HG02588 (cell line): ENCODE measurements at regions not wholly inside any gene's neighbourhood (a gene's known extent, or its start where the extent isn't known, plus 50 kb on each side); places are given as distances from the start of the nearest gene placed in this dataset.

ENCODE experiments used
- ATAC-seq: cut with Tn5 transposase; IDR thresholded peaks from one replicate; pipeline ENCODE4 v1.9.1; 2021; ENCODE audit warnings: mild to moderate bottlenecking, moderate library complexity; ENCODE audit not compliant: unreplicated experiment

DNA sequence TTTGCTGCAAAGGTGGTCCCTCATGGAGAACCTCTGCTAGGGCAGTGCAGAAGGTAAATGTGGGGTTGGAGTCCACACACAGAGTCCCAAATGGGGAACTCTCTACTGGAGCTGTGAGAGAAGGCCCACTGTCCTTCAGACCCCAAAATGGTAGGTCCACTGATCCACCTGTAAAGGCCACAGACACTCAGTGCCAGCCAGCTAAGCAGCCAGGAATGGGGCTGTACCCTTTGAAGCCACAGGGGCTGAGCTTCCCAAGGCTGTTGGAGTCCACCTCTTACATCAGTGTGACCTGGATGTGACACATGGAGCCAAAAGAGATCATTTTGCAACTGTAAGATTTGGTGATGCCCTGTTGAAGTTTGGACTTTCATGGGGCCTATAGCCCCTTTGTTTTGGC is 252.4 kb upstream of the GULP1 start:
- no peak for ATAC-seq

DNA sequence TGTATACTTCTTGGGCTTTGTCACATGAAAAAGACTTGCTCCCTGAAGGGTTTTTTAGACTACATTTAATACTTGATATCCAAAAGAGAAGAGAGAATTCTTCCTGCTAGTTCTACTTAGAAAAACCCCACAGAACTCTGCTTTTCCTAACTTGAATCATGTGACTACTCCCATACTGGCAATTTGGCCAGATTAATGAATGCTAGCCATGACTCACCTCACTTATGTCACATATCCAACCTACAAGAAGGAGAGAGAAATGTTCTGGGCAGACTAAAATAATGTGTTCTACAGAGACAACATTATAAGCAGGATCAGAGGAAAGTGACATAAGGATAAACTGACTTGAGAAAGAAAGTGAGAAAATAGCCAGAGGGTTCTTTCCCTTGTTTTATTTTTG is 249.3 kb upstream of the GULP1 start:
- ATAC-seq, result no peak

DNA sequence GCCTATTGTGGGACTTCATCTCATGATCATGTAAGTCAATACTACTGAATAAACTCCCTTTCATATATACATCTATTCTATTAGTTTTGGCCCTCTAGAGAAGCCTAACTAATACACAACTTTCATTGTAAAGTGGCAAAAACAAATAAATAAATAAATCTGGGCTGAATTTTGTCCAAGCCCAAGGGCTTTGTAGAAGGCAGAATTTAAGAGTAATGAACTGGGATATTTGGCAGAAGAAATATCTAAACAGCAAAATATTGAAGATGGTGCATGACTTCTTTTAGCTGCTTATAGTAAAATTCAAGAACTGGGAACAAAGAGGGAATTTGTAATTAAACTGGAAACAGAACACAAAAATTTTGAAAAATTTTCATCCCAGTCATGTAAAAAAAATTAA is 246.7 kb upstream of the GULP1 start:
- ATAC-seq, result no peak

DNA sequence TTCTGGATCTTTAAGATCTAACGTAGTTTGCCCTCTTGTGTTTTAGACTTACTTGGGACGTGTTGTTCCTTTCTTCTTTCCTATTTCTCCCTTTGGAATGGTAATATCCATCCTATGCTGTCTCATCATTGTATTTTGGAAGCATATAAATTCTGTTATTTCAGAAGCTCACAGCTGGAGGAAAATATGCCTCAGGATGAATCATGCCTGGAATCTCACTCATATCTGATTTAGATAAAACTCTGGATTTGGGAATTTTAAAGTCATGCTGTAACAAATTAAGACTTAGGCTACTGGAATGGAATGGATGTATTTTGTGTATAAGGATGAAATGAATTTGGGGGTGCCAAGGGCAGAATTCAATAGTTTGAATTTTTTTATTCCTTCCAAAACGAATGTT is 245.2 kb upstream of the GULP1 start:
- no peak for ATAC-seq

DNA sequence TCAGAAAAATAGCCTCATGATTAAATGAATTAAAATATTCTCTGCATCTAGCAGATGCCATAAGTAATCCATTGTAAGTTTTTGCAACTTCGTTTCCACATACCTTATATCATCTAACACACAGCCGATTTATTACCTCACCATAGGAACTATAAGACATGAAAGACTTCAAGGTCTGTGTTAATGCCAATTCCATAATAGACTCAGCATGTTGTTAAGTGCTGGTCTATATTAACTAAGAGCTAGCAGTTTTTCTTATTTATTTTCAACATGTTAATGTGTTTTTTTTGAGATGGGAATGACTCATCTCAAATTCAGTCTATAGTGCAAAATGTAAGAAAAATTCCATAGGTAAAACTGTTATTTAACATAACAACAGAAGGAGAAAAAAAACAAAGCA is 243.9 kb upstream of the GULP1 start:
- ATAC-seq, result no peak

DNA sequence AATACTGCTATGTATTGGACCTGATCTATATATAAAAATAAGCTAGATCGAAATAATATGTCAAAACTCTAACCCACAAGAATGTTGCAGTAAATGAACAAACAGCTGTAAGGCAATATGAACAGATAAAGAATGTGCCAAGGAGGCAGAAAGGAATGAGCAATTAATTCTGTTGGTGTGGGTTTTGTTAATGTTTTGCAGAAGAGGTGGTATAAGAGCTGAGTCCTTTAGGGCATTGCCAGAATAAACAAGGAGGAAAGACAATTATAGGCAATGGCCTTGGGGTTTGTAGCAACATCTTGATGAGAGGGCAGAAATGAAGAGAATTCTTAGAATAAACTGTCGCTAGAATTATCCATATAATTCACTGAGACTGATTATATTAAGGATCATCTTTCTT is 240.9 kb upstream of the GULP1 start:
- no peak for ATAC-seq

DNA sequence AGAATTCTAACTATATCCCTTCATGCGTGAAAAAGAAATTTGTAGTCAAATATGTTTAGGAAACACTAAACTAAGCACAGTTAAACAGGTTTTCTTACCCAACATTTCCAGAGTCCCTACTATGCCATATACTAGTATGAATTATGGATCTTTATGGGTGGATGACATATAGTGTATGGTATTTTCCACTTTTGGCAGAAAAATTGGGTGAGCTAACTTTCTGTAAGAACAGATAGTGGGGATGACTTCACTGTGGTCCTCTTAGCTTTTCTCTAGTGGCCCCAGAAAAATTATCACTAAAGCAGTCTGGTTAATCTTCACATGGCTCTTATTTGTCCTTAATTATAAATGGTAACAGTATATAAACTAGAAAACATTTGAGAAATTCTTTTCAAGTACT is 240.0 kb upstream of the GULP1 start:
- no peak for ATAC-seq

DNA sequence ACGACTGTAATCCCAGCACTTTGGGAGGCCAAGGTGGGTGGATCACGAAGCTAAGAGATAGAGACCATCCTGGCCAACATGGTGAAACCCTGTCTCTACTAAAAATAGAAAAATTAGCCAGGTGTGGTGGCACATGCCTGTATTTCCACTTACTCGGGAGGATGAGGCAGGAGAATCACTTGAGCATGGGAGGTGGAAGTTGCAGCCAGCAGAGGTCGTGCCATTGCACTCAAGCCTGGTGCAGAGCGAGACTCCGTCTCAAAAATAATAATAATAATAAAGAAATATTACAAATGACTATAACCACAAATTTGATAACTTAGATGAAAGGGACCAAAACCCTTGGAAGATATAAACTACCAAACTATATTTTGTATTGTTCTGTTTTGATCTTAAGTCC is 226.3 kb upstream of the GULP1 start:
- no peak for ATAC-seq

DNA sequence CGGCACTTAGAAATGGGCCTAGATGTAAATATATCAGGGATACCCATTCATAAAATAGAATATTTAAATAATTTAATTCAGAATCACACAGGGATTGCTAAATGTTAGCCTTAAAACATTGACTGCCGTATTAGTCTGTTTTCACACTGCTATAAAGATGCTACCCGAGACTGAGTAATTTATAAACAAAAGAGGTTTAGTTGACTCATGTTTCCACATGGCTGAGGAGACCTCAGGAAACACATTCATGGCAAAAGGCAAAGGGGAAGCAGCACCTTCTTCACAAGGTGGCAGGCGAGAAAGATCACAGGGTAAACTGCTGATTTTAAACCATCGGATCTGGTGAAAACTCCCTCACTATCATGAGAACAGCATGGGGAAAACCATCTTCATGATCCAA is 223.6 kb upstream of the GULP1 start:
- no peak for ATAC-seq

DNA sequence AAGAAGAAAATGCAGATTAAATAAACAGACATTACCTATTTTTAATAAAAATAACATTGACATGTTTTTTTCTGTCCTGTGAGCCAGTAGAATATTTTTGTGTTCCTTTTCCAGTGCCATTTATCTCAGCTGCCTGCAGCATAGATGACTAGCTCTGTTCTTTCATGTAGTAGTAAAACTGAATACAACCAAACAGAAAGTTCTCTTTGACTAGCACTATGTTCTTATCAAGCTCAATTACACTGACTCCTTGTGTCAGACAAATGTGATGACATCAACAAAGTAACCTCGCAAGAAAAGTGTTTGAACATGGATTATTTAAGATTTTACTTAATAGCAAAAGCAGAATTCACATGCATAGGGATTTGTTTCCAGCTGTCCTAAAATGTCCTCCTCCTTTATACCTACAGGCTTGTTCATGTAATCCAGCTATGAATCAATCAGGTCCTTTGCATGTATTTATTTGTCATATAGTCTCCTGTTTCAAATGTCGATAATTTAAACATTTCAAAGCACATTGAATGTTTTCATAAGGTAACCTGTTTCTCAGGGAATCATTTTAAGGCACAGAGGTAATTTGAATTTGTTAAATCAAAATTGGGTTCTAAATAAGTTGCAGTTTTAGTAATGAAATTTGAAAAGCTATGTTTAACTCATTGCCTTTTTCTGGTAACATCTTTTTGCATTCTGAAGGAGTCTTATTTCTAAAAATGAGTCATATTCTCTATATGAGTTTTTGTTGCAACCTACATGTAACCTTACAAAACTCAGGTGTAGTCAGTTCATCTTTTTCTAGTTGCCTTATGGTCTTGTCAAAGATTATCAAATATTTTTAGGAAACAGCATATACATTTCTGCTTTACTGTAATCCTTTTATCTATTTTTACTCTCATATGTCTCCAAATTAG is 215.3 kb upstream of the GULP1 start:
- peak; percentile 82 for ATAC-seq

DNA sequence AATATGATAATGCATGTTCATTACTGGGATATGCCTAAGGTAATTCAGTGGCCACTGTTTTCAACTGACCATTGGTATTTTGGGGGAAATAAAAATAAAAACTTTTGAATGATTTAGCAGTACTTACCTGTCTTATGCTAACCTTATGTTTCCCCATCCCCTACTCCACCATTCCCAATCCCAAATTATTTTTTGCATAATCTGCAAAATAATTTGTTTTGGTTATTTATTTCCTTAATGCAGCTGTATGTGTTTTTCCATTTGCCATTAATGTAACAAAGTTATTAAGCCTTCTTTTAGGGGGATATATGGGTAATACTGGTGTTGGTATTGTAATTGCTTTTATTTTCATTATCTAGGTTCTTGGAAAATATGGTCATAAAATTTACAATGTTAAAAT is 213.9 kb upstream of the GULP1 start:
- ATAC-seq, result no peak

DNA sequence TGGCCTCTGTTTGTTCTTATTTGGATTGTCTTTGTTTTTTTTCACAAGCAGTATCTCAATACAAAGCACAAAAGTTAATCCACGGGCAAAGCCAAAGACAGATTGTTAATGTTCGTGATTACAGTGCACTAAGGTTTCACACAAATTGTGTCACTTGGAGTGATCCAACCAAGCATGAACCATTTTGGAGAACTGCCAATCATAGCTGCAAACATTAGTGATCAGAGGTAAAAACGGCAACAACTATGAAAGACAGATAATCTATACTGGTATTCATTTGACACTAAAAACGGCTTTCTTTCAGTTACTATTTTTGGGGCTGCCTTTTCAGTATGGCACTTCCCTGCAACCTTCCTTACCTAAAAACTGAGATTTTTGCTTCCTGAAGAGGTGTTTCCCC is 213.1 kb upstream of the GULP1 start:
- no peak for ATAC-seq

DNA sequence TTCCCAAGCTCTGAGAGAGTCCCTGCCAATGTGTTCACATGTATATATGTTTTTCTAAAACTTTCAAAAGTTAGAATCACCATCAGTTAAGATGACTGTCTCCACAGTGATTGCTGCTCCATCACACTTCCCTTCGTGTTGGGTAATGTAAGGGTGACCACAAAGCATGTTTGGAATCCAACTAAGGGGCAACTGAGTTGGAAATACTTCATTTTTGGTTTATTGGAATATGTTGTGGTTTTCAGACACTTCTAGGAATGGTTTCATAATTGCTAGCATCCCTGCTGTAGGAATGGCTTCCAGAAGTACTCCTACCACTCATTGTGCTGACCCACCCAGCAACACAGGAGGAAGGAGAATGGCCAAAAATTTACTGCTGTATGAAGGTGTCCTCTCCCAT is 212.5 kb upstream of the GULP1 start:
- ATAC-seq, result no peak

DNA sequence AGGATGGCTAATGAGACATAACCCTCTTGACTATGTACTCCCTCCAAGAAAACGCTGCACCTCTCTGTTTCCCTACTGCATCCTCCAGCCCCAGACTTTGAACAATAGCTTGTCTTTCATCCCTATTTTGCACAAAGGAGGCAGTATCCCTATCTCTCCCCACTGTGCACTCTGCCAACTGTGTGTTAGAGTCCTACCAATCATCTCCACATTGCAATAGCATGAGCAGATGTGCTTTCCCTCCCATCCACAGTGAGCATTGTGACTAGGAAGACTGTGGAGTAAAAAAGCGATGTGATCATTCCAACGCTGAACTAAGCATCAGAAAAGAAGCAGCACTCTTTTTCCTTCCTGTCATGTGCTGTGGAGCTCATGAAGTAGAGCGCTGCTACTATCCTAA is 206.3 kb upstream of the GULP1 start:
- ATAC-seq, result no peak

DNA sequence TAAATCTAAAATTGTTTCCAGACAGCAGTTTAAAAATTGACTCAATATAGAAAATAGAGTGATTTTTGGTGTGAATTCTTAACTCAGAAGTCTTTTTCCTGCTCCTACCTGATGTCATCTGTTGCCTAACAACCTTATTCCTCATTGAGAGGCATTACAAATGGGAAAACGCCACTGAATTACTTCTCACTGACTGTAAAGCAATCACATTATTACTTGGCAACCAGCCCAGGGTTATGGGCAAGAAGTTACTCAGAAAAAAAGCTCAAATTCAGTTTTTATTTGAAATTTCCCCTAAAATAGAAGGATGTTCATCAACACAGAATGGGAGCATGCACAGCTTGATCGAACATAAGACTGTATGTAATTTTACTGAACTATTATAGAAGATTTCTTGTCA is 201.8 kb upstream of the GULP1 start:
- ATAC-seq, result no peak

DNA sequence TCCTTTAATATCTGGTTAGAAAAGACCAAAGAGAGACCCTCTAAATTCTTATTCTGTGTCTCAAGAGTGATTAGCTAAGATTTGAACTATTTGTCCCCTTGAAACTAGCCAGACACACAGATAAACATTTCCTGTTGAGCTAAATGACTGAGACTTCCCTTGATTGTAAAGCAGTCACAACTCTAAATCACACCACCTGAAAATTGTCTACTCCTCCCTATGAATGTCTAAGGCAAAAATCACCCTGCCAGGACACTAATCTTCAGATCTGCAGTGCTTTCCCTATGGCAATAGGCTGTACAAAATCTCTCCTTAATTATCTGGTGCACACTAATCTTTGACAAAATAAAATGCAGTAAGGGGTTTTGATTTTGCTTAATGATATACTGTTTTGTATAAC is 200.5 kb upstream of the GULP1 start:
- ATAC-seq, result no peak

DNA sequence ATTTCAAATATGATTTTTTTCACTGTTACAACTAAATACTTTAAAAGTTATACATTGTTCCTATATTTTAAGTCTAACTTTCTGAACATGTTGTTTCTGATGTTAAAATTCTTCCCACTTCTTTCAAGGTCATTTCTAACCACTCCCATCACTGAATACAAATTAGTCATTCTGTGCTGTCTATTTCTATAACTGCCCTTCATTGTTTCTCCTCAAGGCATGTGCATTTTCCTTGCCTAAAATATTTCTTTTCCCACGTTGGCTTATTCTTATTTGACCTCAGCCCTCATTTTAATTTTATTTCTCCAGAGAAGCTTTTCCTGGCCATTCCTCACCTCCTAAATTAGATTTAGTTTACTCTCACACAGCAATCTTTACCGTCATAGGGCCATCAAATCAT is 198.9 kb upstream of the GULP1 start:
- ATAC-seq, result no peak

DNA sequence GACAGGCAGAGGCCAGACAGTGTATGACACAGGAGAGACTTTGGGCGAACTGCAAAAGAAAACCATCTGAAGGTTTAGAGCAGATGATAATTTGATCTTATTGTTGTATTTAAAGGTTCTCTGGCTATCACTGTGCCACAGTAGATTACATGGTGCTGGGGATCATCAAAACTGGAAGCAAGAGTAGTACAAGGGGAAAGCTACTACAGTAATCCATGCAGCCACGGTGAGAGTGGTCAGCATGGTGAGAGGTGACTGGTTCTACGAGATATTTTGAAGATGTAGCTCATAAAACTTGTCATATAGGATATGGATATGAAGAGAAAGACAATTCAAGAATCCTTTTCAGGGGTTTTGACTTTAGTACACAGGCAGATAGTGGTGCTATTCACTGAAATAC is 194.8 kb upstream of the GULP1 start:
- ATAC-seq, result no peak

DNA sequence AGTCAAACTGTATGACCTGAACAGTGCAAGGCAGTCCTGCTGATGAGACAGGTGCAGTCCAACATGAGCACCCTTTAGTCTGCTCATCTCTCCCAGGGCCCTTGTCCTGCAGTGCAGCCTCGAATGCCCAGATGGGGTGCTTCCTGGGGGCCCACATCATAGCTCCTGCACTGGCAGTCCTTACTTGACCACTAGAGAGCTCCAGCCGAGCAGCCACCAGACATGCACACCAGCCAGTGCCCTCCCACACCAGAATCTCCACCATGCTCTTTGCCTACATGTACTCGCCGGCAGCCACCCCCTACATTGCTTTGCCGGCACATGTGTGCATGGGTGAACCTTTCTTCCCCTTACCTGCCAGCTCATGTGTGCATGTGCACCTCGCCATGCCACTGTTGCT is 188.8 kb upstream of the GULP1 start:
- no peak for ATAC-seq

DNA sequence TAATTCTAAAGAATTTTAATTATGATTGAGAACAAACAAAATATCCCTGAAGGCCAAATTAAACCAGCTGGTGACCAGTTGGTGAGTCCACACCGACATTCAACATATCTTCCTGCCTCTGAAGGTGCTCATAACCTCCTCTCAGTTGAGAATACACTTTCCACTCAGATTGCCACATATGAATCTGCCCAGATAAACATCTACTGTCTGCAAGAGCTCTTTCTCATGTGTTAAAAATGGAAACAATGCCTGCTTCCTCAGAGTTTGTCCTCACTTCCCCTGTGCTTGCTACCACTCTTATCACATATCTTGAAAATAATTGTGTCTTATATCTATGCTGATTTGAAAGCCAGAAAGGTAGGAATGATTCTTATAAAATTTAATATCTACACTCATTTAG is 177.7 kb upstream of the GULP1 start:
- ATAC-seq, result no peak

DNA sequence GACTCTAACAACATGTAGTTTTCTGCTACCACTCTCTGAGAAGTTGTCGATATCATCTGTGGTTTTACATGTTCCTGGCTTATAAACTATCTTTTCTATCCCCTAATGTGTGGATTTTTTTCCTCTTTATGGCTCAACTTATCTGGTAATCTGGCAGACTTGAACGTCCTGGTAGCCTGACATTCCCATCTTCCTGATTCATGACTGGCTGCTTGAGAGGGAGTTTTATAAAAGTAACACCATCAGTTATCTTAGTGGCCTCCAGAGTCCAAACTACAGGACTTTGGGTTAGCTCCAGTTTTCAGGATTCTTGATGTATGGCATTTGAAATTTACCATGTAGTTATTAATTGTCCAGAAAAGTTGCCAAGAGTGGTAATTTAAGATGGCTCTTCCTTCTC is 174.0 kb upstream of the GULP1 start:
- ATAC-seq, result no peak

DNA sequence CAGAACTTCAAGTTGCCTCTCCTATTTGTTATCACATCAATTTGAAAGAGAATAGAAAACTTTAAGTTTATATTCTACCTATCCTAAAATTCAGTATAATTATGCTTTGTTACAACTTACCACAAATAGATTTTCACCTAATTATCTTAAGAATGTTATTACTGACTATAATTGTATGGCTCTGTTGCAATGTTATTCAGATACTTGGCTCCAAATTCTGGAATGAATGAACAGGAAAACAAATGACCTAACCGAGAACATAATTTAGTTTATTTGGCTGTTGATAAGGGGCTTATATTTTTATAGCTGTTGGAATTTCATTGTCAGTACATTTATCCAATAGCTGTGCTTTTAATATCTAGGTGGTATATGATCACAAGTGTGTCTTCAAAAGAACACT is 173.2 kb upstream of the GULP1 start:
- no peak for ATAC-seq
